ENCODE measurements at regions not wholly inside any gene's neighbourhood (a gene's known extent, or its start where the extent isn't known, plus 50 kb on each side); places are given as distances from the start of the nearest gene placed in this dataset.

- no peak overlapping the region for H3K4me3 ChIP-seq (ENCODE audit: insufficient read depth, low read length)
- H3K79me2 ChIP-seq (ENCODE audit: insufficient read depth, low read length) = no peaks in the 10 kb centered on the region
- no peak overlapping the region for H3K27ac ChIP-seq (ENCODE audit: low read depth, low read length)
- no peaks in the 10 kb centered on the region for H3K27me3 ChIP-seq (ENCODE audit: insufficient read depth, low read length)
- no peaks in the 10 kb centered on the region for H3K4me1 ChIP-seq (ENCODE audit: insufficient read depth, low read length)
- no peaks in the 10 kb centered on the region for H3K36me3 ChIP-seq (ENCODE audit: insufficient read depth, low read length)
- H4K20me1 ChIP-seq (ENCODE audit: insufficient read depth, low read length) = no peaks in the 10 kb centered on the region
- no peaks in the 10 kb centered on the region for H3K9me3 ChIP-seq (ENCODE audit: low read depth, low read length)
- TF ChIP-seq CTCF (IDR thresholded peaks at IDR 0.05; ENCODE audit: extremely low read depth, low read depth, low read length) = no peak
- DNase-seq (ENCODE audit: insufficient read length, low spot score, missing footprints) = peak; percentile 9
- no peak overlapping the region for H3K4me2 ChIP-seq (ENCODE audit: insufficient read depth, low read length)
- no peak overlapping the region for H2AFZ ChIP-seq (ENCODE audit: low read length)
Observed at GRCh38 chr4:131026771-131027170, 1930.8 kb downstream of the C4orf33 start.

- H3K4me1 ChIP-seq (ENCODE audit: insufficient read depth, low read length) = no peaks in the 10 kb centered on the region
- H3K27me3 ChIP-seq (ENCODE audit: insufficient read depth, low read length) = no peaks in the 10 kb centered on the region
- DNase-seq (ENCODE audit: insufficient read length, low spot score, missing footprints) = no peak
- H2AFZ ChIP-seq (ENCODE audit: low read length) = no peak overlapping the region
- no peak for TF ChIP-seq CTCF (IDR thresholded peaks at IDR 0.05; ENCODE audit: extremely low read depth, low read depth, low read length)
- no peak overlapping the region for H3K4me2 ChIP-seq (ENCODE audit: insufficient read depth, low read length)
- no peaks in the 10 kb centered on the region for H3K79me2 ChIP-seq (ENCODE audit: insufficient read depth, low read length)
- H3K27ac ChIP-seq (ENCODE audit: low read depth, low read length) = no peak overlapping the region
- H3K4me3 ChIP-seq (ENCODE audit: insufficient read depth, low read length) = no peak overlapping the region
- no peaks in the 10 kb centered on the region for H4K20me1 ChIP-seq (ENCODE audit: insufficient read depth, low read length)
- H3K36me3 ChIP-seq (ENCODE audit: insufficient read depth, low read length) = no peaks in the 10 kb centered on the region
- no peaks in the 10 kb centered on the region for H3K9me3 ChIP-seq (ENCODE audit: low read depth, low read length)
Observed at GRCh38 chr4:131044368-131044767, 1948.4 kb downstream of the C4orf33 start.

- DNase-seq (ENCODE audit: insufficient read length, low spot score, missing footprints) = no peak
- Histone ChIP-seq H3K27ac (ENCODE audit: low read depth, low read length) (no peak overlapping the region), H3K4me2 (ENCODE audit: insufficient read depth, low read length) (no peak overlapping the region), H3K27me3 (ENCODE audit: insufficient read depth, low read length) (no peaks in the 10 kb centered on the region), H4K20me1 (ENCODE audit: insufficient read depth, low read length) (no peaks in the 10 kb centered on the region), H3K79me2 (ENCODE audit: insufficient read depth, low read length) (no peaks in the 10 kb centered on the region), H2AFZ (ENCODE audit: low read length) (no peak overlapping the region), H3K9me3 (ENCODE audit: low read depth, low read length) (no peaks in the 10 kb centered on the region), H3K36me3 (ENCODE audit: insufficient read depth, low read length) (no peaks in the 10 kb centered on the region), H3K4me3 (ENCODE audit: insufficient read depth, low read length) (no peak overlapping the region), H3K4me1 (ENCODE audit: insufficient read depth, low read length) (no peaks in the 10 kb centered on the region)
- no peak for TF ChIP-seq CTCF (IDR thresholded peaks at IDR 0.05; ENCODE audit: extremely low read depth, low read depth, low read length)
Observed at GRCh38 chr4:131046821-131047220, 1950.9 kb downstream of the C4orf33 start.

- H3K27ac ChIP-seq (ENCODE audit: low read depth, low read length) = no peak overlapping the region
- no peaks in the 10 kb centered on the region for H3K79me2 ChIP-seq (ENCODE audit: insufficient read depth, low read length)
- no peaks in the 10 kb centered on the region for H4K20me1 ChIP-seq (ENCODE audit: insufficient read depth, low read length)
- no peak for DNase-seq (ENCODE audit: insufficient read length, low spot score, missing footprints)
- no peaks in the 10 kb centered on the region for H3K9me3 ChIP-seq (ENCODE audit: low read depth, low read length)
- H3K27me3 ChIP-seq (ENCODE audit: insufficient read depth, low read length) = no peaks in the 10 kb centered on the region
- no peak overlapping the region for H2AFZ ChIP-seq (ENCODE audit: low read length)
- no peaks in the 10 kb centered on the region for H3K4me1 ChIP-seq (ENCODE audit: insufficient read depth, low read length)
- H3K4me3 ChIP-seq (ENCODE audit: insufficient read depth, low read length) = no peak overlapping the region
- no peaks in the 10 kb centered on the region for H3K36me3 ChIP-seq (ENCODE audit: insufficient read depth, low read length)
- H3K4me2 ChIP-seq (ENCODE audit: insufficient read depth, low read length) = no peak overlapping the region
- no peak for TF ChIP-seq CTCF (IDR thresholded peaks at IDR 0.05; ENCODE audit: extremely low read depth, low read depth, low read length)
Observed at GRCh38 chr4:131052646-131053045, 1956.7 kb downstream of the C4orf33 start.
